Activated CD8-positive, alpha-beta memory T cell treated with anti-CD3 and anti-CD28 coated beads for 36 hours (primary cell): ENCODE measurements at regions not wholly inside any gene's neighbourhood (a gene's known extent, or its start where the extent isn't known, plus 50 kb on each side); places are given as distances from the start of the nearest gene placed in this dataset.
"Not testable (repeated sequence)": the region's sequence is repeated elsewhere in the genome, so short reads cannot be mapped to it uniquely, and the experiment has no call there.

Source experiments
- CTCF ChIA-PET: fragments of 350-600 bp; sonication (Branson Sonifier 250); formaldehyde crosslinking; loops from one replicate; lab custom pipeline; 2021; ENCODE audit warnings: antibody characterized with exemption; lab: Charles Lee
- POLR2A ChIA-PET: fragments of 350-600 bp; sonication (Branson Sonifier 250); formaldehyde crosslinking; loops from one replicate; lab custom pipeline; 2021; ENCODE audit warnings: antibody characterized with exemption; lab: Charles Lee

DNA sequence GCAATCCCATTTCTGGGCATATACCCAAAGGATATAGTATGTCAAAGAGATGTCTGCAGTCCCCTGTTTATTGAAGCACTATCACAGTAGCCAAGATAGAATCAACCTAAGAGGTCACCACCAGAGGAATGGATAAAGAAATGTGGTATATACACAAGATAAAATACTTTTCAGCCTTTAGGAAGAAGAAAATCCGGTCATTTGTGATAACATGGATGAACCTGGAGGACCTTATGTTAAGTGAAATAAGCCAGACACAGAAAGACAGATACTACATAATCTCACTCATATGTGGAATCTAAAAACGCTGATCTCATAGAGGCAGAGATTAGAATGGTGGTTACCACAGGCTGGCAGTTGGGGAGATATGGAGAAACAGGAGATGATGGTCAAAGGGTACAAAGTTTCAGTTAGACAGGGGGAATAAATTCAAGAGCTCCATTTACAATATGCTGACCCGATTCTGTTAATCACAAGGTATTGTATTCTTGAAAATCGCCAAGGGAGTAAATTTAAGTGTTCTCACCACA lies 195.8 kb downstream of the MTHFS start:
- ChIA-PET CTCF (no interaction called here), POLR2A (no interaction called here)

GRCh38 chr15:79702621-79703020 lies 194.2 kb downstream of the MTHFS start:
- ChIA-PET POLR2A (no interaction called here), CTCF (no interaction called here)

DNA sequence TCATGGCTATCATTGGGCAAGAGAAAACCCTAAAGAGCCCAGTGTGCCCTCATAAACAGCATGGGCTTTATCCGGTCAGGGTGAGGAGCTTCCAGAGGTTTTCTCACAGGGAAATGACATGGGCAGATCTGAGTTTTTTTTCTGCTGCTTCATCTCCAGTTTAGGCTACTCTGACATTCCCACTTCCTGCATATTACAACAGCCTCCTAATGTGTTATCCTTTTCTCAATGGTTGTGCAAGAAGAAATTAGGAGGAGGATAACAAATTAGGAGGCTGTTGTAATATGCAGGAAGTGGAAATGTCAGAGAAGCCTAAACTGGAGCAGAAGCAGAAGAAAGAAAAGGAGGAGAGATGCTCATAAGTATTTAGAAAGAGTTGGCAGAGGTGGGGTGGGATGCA lies 175.6 kb downstream of the MTHFS start:
- POLR2A ChIA-PET: no interaction called here
- CTCF ChIA-PET: no interaction called here

DNA sequence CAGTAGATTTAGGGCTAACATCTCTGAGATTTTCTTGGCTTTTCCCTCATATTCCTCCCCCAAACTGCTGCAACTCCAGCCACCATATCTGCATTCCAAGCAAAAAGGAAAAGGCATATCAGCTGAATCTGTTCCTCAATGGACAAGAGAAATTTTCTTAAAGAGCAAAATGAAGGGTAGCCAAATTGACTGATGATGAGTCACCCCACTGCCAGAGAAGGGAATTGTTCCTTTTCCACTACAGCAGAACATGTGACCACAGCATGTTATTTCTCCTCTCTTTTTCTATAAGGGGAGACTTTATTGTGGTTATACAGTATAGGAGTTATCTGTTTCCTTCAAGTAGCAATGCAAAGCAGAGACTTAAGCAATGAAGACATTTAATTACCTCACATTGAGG lies 172.5 kb downstream of the MTHFS start:
- POLR2A ChIA-PET: no interaction called here
- CTCF ChIA-PET: no interaction called here

DNA sequence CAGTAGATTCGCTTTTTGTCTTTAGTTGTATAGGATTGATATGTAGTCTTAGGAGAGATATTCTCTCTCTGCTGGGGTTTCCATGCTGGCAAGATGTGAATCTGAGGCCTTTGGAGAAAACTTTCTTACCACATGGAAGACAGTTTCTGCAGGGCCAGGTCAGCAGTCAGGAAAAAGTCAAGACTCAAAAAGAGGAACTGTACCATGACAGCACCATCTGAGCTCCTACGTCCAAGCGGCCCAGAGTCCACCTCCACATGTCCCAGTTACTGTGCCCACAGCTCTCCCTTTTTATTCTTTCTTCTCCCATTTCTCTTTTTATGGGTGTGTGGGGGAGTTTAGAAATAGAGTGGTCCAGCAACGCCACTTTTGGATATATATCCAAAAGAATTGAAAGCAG lies 172.0 kb downstream of the MTHFS start:
- ChIA-PET POLR2A (no interaction called here), CTCF (no interaction called here)

DNA sequence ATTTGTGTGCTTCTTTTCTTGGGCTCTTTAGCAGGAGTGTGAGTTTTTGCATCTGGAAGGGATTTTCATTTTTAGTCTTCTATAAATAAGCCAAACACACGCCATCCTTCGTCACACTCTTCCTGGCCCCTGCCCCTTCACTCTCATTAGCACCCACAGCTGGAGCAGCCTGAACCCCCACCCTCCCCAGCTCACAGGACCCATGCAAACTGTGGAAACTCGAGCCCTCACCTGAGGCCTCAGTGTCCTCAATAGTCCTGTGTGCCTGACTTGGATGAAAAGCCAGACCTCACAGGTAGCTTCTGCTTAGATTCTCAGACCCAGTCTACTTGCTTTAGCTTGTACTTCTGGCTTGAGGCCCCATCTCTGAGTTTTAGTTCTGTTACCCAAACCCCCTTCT lies 167.9 kb downstream of the MTHFS start:
- POLR2A ChIA-PET: no interaction called here

DNA sequence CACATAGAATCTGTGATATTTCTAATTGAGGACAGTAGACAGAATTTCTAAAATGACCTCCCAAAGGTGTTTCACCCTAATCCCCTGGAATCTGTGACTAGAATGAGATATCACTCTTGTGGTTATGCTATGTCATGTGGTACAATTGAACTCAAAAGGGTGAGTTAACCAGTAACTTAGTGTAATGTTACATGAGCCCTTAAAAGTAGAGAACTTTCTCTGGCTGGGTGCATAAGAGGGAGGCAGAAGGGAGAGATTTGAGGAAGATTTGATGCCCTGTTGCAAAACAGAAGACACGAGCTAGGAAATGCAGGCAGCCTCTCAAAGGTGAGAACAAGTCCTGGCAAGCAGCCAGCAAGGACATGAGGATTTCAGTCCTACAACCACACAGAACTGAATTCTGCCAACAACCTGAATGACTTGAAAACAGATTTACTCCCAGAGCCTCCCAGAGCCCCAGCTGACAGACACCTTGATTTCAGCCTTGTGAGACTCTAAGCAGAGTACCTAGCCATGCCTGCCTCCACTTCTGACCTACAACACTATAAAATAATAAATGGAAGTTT lies 160.3 kb downstream of the MTHFS start:
- ChIA-PET CTCF (no interaction called here), POLR2A (no interaction called here)

More for the DNA sequence above, 167.9 kb downstream of the MTHFS start:
- CTCF ChIA-PET: no interaction called here

GRCh38 chr15:79738143-79738542 lies 158.7 kb downstream of the MTHFS start:
- ChIA-PET POLR2A (no interaction called here), CTCF (no interaction called here)

DNA sequence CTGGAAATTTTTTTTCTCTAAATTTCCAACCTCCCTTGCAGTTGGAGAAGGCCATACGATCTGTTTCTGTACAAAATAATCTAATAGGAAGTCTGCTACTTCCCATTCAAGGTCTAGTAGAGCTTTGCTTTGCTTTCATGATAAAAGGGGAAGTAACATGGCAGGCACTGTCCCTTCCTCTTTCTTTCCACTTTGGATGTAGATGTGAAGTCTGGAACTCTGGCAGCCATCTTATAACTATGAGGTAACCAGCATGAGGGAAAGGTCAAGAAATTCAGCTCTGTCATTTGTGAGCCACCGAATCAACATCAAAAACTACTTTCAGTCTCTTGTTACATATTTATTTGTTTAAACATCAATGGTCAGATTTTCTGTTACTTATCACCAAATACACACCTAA lies 156.3 kb downstream of the MTHFS start:
- ChIA-PET POLR2A (no interaction called here), CTCF (no interaction called here)

DNA sequence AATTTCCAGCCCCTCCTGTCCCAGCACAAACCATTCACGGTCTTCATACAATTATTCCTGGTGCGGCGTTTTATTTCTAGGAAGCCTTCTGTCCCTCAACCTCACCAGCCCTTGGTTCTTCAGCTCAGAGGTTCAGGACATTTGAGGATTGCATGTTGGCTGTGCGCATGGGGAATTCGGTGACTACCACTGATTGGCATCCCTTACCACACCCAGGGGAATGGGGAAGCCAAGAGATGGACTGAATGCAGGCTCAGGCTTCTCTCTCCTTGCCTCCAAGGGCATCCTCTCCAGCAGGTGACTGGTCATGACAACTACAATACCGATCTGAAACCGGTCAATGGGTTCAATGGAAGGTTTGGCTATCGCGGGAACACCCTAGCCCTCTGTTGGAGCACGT lies 153.8 kb downstream of the MTHFS start:
- POLR2A ChIA-PET: no interaction called here
- CTCF ChIA-PET: interaction anchor here (0.6 kb wide), 1 partner anchor 162 kb away, joined by 4 read pairs; no protein-coding TSS in a partner anchor

DNA sequence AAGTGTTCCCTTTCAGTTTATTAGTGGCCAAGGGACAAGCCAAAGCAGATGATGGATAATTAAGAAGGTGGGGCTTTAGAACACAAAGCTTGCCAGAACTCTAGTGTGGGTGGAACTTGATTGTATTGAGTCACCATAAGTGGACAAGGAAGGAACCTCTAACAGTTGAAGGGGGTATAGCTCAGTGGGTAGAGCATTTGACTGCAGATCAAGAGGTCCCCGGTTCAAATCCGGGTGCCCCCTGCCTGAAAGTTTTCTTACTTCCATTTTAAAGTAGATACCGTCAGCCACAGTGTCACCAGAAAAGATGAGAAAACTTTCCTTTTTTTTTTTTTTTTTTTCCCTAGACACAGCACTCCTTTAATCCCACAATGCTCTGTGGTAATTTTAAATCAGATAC lies 152.3 kb downstream of the MTHFS start:
- CTCF ChIA-PET, POLR2A ChIA-PET: not testable (repeated sequence)

- ChIA-PET POLR2A (no interaction called here), CTCF (interaction anchor here (0.6 kb wide), 1 partner anchor 11 kb away, joined by 3 read pairs; no protein-coding TSS in a partner anchor)
Measured at GRCh38 chr15:79756365-79756764, 140.4 kb downstream of the MTHFS start.

DNA sequence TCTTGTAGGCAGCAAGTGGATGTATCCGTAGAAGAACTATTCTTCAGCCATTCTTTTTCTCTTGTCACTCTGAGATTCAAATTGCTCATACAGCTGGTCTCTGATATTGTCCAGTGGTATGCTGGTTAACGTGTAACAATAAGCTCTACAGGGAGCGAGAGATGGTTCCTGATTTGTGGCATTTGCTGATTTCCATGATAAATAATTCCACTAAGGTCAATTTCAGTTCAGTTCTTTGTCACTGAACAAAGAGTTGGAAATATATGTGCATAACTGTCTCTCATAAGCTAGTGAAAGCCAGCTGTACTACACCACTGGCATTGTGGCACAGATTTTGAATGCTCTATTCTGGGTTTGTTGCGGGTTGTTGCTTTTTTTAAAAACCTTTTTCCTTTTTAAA lies 131.7 kb downstream of the MTHFS start:
- ChIA-PET CTCF (no interaction called here), POLR2A (no interaction called here)

DNA sequence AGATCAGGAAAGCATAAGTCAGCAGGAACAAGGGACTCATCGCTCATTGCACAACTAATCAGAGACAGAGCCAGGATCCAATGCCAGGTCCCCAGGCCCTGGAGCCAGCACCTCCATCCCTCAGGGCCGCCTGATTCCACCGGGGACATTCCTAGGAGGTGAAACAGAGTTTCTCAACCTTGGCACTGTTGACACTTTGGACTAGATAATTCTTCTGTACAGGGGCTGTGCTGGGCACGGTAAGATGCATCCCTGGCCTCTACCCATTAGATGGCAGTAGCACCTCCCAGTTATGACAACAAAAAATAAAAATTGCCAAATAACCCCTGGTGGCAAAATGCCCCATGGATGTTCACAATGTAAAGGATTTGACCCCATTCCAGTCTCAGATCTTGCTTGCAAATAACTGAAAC lies 127.7 kb downstream of the MTHFS start:
- ChIA-PET POLR2A (no interaction called here), CTCF (interaction anchor here (0.8 kb wide), 1 partner anchor 85 kb away, joined by 4 read pairs; no protein-coding TSS in a partner anchor)

DNA sequence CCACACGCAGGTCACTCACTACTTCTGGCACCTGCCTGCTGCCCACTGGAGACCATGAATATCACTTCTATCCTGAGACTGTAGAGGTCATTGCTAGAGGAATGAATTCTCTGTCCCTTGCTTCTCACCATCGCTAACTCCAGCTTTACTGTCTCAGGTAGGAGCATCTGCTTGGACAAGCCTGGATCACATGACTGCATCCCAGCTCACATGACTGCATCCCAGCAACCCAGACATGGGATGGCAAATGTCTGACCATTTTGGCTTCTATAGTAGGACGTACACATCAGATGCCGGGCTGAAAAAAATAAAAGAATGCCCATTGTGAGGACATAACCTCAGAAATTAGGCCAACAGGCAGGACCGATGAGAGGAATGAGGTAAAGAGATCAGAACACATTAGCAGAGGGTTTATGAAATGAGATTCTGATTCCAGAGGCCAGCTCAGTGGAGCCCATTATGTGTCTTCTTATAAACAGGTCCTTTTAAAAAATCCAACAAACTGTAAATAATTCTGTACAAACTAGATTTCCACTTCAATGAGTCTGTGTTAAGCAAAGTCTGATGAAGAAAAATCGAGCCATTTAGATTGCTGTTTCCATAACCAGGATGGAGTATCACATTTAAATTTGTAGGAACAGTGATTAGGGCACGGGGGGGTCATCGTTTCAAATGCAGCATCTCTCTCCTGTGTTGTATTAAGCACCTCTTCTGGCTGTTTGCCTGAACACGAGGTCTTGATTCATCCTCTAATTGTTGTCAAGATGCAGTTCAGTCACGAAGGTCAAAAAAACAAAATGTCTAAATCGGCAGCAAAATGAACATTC lies 126.7 kb downstream of the MTHFS start:
- CTCF ChIA-PET: interaction anchor here (0.8 kb wide), 1 partner anchor 84 kb away, joined by 4 read pairs; no protein-coding TSS in a partner anchor

GRCh38 chr15:79773128-79773527 lies 123.7 kb downstream of the MTHFS start:
- CTCF ChIA-PET: no interaction called here
- POLR2A ChIA-PET: no interaction called here

More for the DNA sequence above, 126.7 kb downstream of the MTHFS start:
- POLR2A ChIA-PET: no interaction called here

DNA sequence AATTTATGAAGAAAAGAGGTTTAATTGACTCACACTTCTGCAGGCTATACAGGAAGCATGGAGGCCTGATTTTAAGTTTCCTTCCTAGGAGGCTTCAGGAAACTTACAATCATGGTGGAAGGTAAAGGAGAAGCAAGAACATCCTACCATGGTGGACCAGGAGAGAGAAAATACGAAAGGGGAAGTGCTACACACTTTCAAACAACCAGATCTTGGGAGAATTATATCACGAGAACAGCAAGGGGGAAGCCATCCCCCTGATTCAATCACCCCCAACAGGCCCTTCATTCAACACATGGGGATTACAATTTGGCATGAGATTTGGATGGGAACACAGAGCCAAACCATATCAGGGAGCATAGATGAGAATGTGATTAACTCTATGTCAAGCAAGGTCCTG lies 121.0 kb downstream of the MTHFS start:
- CTCF ChIA-PET: no interaction called here
- POLR2A ChIA-PET: no interaction called here

DNA sequence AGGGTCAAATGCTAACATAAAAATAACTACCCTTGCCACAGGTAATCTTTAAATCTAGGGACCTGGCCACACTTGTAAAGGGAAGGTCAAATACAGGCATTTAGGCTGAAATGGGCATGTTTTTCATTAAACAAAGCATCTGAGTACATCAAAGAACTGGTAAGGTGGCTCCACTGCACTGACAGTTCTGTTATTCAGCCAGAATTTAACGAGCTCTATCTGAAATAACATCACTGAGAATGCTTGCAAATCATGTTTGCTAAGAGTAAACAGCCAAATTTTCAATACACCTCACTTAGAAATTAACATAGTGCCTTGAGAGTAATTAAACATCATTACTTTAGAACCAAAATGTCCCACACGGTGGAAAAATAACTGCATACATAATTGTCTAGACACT lies 118.9 kb downstream of the MTHFS start:
- CTCF ChIA-PET: interaction anchor here (0.6 kb wide), 1 partner anchor 215 kb away, joined by 3 read pairs; no protein-coding TSS in a partner anchor
- POLR2A ChIA-PET: no interaction called here

GRCh38 chr15:79778378-79778990 lies 118.3 kb downstream of the MTHFS start:
- CTCF ChIA-PET: no interaction called here
- POLR2A ChIA-PET: no interaction called here

DNA sequence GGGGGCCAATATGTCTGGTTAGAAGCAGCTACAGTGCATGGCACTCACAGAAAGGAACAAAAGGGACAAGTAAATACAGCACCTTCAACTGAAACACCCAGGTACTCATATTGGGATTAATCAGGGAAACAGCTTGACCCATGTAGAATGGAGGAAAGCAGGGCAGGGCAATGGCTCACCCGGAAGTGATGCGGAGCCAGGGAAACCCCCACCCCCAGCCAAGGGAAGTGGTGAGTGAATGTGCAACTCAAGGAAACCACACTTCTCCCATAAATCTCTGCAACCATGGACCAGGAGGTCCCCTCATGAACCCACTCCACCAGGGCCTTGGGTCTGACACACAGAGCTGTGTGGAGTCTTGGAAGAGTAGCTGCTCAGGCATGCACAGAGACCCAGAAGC lies 117.1 kb downstream of the MTHFS start:
- POLR2A ChIA-PET: no interaction called here
- CTCF ChIA-PET: interaction anchor here (1.2 kb wide), 1 partner anchor 213 kb away, joined by 3 read pairs; no protein-coding TSS in a partner anchor
